A549 (cell line): ENCODE measurements at regions not wholly inside any gene's neighbourhood (a gene's known extent, or its start where the extent isn't known, plus 50 kb on each side); places are given as distances from the start of the nearest gene placed in this dataset.

Source experiments
- ATAC-seq, 2 experiments: fragments of 200-7000 bp in 1 of 2; fragments of >200 bp in 1 of 2; cut with Nextera tagmentation in 1 of 2; cut with Tn5 transposase in 1 of 2; 3 replicates each; pipeline versions ENCODE4 v1.8.0 to v1.9.1; 2018 to 2020; ENCODE audit warnings: mild to moderate bottlenecking in 1 of 2, moderate library complexity in 1 of 2
- CTCF ChIA-PET: fragments of 300-600 bp; sonication (Branson Sonifier 250); formaldehyde crosslinking; extraction: SDS; loops from one replicate; lab custom pipeline; 2021; ENCODE audit warnings: antibody characterized with exemption, inconsistent platforms; lab: Yijun Ruan, JAX
- POLR2A ChIA-PET: fragments of 350-600 bp; formaldehyde crosslinking; extraction: SDS; loops from one replicate; lab custom pipeline; 2021; ENCODE audit warnings: antibody characterized with exemption, inconsistent platforms; lab: Yijun Ruan, JAX
- DNase-seq, 2 experiments: peaks; one replicate each; pipeline versions ENCODE4 v3.0.0 to v3.0.0-alpha.2; 2011 to 2016; ENCODE audit warnings: low read depth in 1 of 2, low spot score in 1 of 2
- FAIRE-seq: peaks from 2 replicates; lab custom pipeline; 2011; peaks lifted over from hg19 to GRCh38; lab: Jason Lieb, UNC
- H3K27ac ChIP-seq, 2 experiments: fragments of >200 bp; sonication (Bioruptor Twin); formaldehyde crosslinking; 3 replicates each; pipeline ENCODE4 v1.5.1; 2016 to 2017
- H3K4me1 ChIP-seq: fragments of >200 bp; sonication (Bioruptor Twin); formaldehyde crosslinking; 3 replicates; pipeline ENCODE4 v1.6.1; 2016
- H3K4me2 ChIP-seq: fragments of >200 bp; sonication (Bioruptor Twin); formaldehyde crosslinking; 3 replicates; pipeline ENCODE4 v1.6.1; 2016
- H3K4me3 ChIP-seq: fragments of >200 bp; sonication (Bioruptor Twin); formaldehyde crosslinking; 3 replicates; pipeline ENCODE4 v1.5.1; 2016
- H3K9me3 ChIP-seq: fragments of >200 bp; sonication (Bioruptor Twin); formaldehyde crosslinking; 3 replicates; pipeline ENCODE4 v1.6.1; 2016
- EHF ChIP-seq: fragments of 250-450 bp; sonication (Bioruptor Pico); IDR thresholded peaks from 2 replicates; pipeline ENCODE4 v1.5.0; 2020; ENCODE audit warnings: mild to moderate bottlenecking
- EHMT2 ChIP-seq: fragments of 200-600 bp; sonication (generic); IDR thresholded peaks from 2 replicates; pipeline ENCODE4 v1.6.1; 2016; ENCODE audit warnings: antibody characterized with exemption, low read depth, mild to moderate bottlenecking, moderate library complexity
- EP300 ChIP-seq, 2 experiments: fragments of >200 bp; sonication (Bioruptor Twin); formaldehyde crosslinking; IDR thresholded peaks; 2 replicates in 1 of 2; 3 replicates in 1 of 2; pipeline ENCODE4 v1.6.1; 2016 to 2017
- FOSB ChIP-seq: fragments of 250-450 bp; sonication (Bioruptor Pico); IDR thresholded peaks from 2 replicates; pipeline ENCODE4 v1.5.0; 2020; ENCODE audit warnings: mild to moderate bottlenecking, moderate library complexity
- HDAC2 ChIP-seq: fragments of 200-600 bp; sonication (generic); IDR thresholded peaks from 2 replicates; pipeline ENCODE4 v1.6.1; 2016
- JUN ChIP-seq, 2 experiments: fragments of >200 bp; sonication (Bioruptor Twin); formaldehyde crosslinking; IDR thresholded peaks; 2 replicates in 1 of 2; 3 replicates in 1 of 2; pipeline ENCODE4 v1.6.1; 2016 to 2017
- MAFK ChIP-seq: fragments of 450-650 bp; IDR thresholded peaks from 2 replicates; pipeline ENCODE4 v1.6.1; 2014; ENCODE audit not compliant: partially characterized antibody
- MYC ChIP-seq: IDR thresholded peaks from 2 replicates; pipeline ENCODE4 v1.6.1; 2012; ENCODE audit warnings: mild to moderate bottlenecking, inconsistent platforms, low read length, improper control_type of control experiment, borderline replicate concordance
- POLR2AphosphoS2 ChIP-seq: conservative IDR thresholded peaks from 2 replicates; pipeline ENCODE4 v1.6.1; 2012; ENCODE audit warnings: low read length, improper control_type of control experiment, inconsistent platforms
- RARB ChIP-seq: fragments of 250-450 bp; sonication (Bioruptor Pico); IDR thresholded peaks from 2 replicates; pipeline ENCODE4 v1.8.0; 2021; ENCODE audit warnings: mild to moderate bottlenecking, moderate library complexity
- RCOR1 ChIP-seq: fragments of 150-350 bp; IDR thresholded peaks from 2 replicates; pipeline ENCODE4 v1.6.1; 2014; ENCODE audit warnings: antibody characterized with exemption, low read length, low read depth
- RFX5 ChIP-seq: fragments of 450-650 bp; IDR thresholded peaks from 2 replicates; pipeline ENCODE4 v1.7.1; 2014; ENCODE audit warnings: antibody characterized with exemption, mild to moderate bottlenecking, moderate library complexity
- SMC3 ChIP-seq: fragments of >200 bp; sonication (Bioruptor Twin); formaldehyde crosslinking; IDR thresholded peaks from 3 replicates; pipeline ENCODE4 v1.6.1; 2018; ENCODE audit warnings: inconsistent platforms
- SREBF2 ChIP-seq: fragments of 450-650 bp; IDR thresholded peaks from 2 replicates; pipeline ENCODE4 v1.6.1; 2014; ENCODE audit warnings: mild to moderate bottlenecking, moderate library complexity
- TFCP2L1 ChIP-seq: fragments of 250-450 bp; sonication (Bioruptor Pico); IDR thresholded peaks from 2 replicates; pipeline ENCODE4 v1.5.0; 2021; ENCODE audit warnings: mild to moderate bottlenecking
- ZNF302 ChIP-seq: fragments of 250-450 bp; sonication (Bioruptor Pico); IDR thresholded peaks from 2 replicates; pipeline ENCODE4 v1.9.0; 2021; ENCODE audit warnings: inconsistent platforms, mild to moderate bottlenecking, moderate library complexity
- WGBS: methylation state at CpG from one replicate; pipeline ENCODE4 v1.1.6; 2017; ENCODE audit errors: missing lambda C conversion rate; 5-methylcytosine and 5-hydroxymethylcytosine counted together
- TF ChIP-seq, protein P1 (sequence below): fragments of >200 bp; sonication (Bioruptor Twin); formaldehyde crosslinking; IDR thresholded peaks from 3 replicates; pipeline ENCODE4 v1.6.1; 2016
- TF ChIP-seq, protein P2 (sequence below): IDR thresholded peaks from 2 replicates; pipeline ENCODE4 v1.6.1; 2012; ENCODE audit warnings: low read depth, borderline replicate concordance
- TF ChIP-seq, protein P3 (sequence below): fragments of 250-450 bp; sonication (Bioruptor Pico); IDR thresholded peaks from 2 replicates; pipeline ENCODE4 v1.5.0; 2020; ENCODE audit warnings: low read depth, mild to moderate bottlenecking, moderate library complexity

DNA sequence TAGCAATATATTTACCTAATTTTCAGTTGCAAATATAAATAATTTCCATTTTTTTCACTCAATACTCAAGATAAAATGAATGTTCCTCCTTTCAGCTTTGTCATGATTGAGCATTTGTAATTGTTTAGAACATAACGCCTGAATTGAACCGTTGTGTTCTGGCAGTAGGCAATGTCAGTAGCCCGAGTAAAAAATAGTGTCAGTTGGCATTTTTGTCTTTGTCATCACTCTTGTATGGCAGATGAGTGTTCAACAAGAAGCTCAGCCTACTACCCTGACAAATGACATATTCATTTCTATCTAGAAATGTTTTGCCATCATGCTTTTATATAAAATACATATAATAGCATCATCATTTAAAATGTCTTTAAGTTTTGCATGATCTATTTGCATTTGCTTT lies 691.4 kb upstream of the NCAM2 start:
- WGBS: 5% methylated on average over 3 of the region's 3 CpGs
- no peak for FAIRE-seq
- no peak for TF ChIP-seq EP300 (IDR thresholded peaks at IDR 0.05)
- no peak for TF ChIP-seq RFX5
- TF ChIP-seq POLR2AphosphoS2: no peak
- no peak for TF ChIP-seq RARB
- TF ChIP-seq SMC3: no peak
- no peak for TF ChIP-seq MYC
- TF ChIP-seq, protein P1, sequence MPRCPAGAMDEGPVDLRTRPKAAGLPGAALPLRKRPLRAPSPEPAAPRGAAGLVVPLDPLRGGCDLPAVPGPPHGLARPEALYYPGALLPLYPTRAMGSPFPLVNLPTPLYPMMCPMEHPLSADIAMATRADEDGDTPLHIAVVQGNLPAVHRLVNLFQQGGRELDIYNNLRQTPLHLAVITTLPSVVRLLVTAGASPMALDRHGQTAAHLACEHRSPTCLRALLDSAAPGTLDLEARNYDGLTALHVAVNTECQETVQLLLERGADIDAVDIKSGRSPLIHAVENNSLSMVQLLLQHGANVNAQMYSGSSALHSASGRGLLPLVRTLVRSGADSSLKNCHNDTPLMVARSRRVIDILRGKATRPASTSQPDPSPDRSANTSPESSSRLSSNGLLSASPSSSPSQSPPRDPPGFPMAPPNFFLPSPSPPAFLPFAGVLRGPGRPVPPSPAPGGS: no peak
- TF ChIP-seq, protein P2, sequence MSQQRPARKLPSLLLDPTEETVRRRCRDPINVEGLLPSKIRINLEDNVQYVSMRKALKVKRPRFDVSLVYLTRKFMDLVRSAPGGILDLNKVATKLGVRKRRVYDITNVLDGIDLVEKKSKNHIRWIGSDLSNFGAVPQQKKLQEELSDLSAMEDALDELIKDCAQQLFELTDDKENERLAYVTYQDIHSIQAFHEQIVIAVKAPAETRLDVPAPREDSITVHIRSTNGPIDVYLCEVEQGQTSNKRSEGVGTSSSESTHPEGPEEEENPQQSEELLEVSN: no peak
- TF ChIP-seq JUN (IDR thresholded peaks at IDR 0.05): no peak
- TF ChIP-seq RCOR1: no peak
- TF ChIP-seq TFCP2L1 (CRISPR knock-in tag): no peak
- no peak for TF ChIP-seq ZNF302 (CRISPR knock-in tag)
- no peak for TF ChIP-seq EHMT2
- TF ChIP-seq HDAC2: no peak
- TF ChIP-seq, all 56 proteins: peak for 0
- DNase-seq: no peak
- Histone ChIP-seq H3K4me2 (no peak overlapping the region), H3K27ac (no peak overlapping the region), H3K4me3 (no peak overlapping the region), H3K4me1 (no peaks in the 10 kb centered on the region), H3K9me3 (no peaks in the 10 kb centered on the region)
- CTCF ChIA-PET: no interaction called here
- ATAC-seq: no peak
- POLR2A ChIA-PET: no interaction called here

- Histone ChIP-seq H3K4me1 (no peaks in the 10 kb centered on the region), H3K9me3 (no peaks in the 10 kb centered on the region), H3K4me2 (no peak overlapping the region), H3K27ac (no peak overlapping the region), H3K4me3 (no peak overlapping the region)
- WGBS: 37% methylated on average over 6 of the region's 6 CpGs
- FAIRE-seq (no peak), DNase-seq (no peak), ATAC-seq (no peak)
- ChIA-PET CTCF (no interaction called here), POLR2A (no interaction called here)
- TF ChIP-seq, protein P1: no peak
- no peak for TF ChIP-seq EP300 (IDR thresholded peaks at IDR 0.05)
- TF ChIP-seq SREBF2: no peak
- no peak for TF ChIP-seq FOSB
- TF ChIP-seq EHF (CRISPR knock-in tag): no peak
These were observed 689.5 kb upstream of the NCAM2 start for GRCh38 chr21:20308586-20309315.

DNA sequence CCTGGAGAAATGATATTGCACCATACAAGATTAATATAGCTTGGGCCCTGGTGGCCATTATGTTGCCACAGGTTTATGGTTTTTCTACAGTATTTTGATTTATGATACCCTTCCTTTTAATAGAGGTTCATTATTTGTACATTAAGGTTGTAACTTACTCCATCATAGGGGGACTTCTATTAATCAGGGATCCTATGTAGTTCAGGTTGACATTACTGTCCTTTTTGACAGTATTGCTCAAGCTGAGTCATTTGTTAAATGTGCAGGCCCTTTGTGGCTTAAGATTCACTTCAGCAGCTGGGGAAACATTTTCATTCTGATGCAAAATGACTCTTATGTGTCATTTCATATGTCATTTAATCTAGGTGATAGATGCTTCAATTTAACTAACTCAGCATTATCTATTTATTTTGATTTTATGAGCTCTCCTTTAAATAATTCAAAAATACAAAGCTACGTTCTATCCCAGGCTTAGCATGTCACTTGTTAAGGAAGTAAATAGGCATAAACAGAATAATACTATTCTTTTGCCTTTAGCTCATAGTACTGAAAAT lies 686.9 kb upstream of the NCAM2 start:
- DNase-seq: no peak
- ChIA-PET CTCF (no interaction called here), POLR2A (no interaction called here)
- Histone ChIP-seq H3K4me2 (no peak overlapping the region), H3K27ac (no peak overlapping the region), H3K4me1 (no peaks in the 10 kb centered on the region), H3K9me3 (no peaks in the 10 kb centered on the region), H3K4me3 (no peak overlapping the region)
- TF ChIP-seq MAFK: peak; percentile 27
- TF ChIP-seq, protein P3, sequence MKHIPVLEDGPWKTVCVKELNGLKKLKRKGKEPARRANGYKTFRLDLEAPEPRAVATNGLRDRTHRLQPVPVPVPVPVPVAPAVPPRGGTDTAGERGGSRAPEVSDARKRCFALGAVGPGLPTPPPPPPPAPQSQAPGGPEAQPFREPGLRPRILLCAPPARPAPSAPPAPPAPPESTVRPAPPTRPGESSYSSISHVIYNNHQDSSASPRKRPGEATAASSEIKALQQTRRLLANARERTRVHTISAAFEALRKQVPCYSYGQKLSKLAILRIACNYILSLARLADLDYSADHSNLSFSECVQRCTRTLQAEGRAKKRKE (CRISPR knock-in tag): no peak
- no peak for FAIRE-seq
- ATAC-seq: no peak
- 0% methylated on average over 1 of the region's 1 CpG for WGBS
